ENCODE measurements at regions not wholly inside any gene's neighbourhood (a gene's known extent, or its start where the extent isn't known, plus 50 kb on each side); places are given as distances from the start of the nearest gene placed in this dataset.
"Not testable (repeated sequence)": the region's sequence is repeated elsewhere in the genome, so short reads cannot be mapped to it uniquely, and the experiment has no call there.

DNA sequence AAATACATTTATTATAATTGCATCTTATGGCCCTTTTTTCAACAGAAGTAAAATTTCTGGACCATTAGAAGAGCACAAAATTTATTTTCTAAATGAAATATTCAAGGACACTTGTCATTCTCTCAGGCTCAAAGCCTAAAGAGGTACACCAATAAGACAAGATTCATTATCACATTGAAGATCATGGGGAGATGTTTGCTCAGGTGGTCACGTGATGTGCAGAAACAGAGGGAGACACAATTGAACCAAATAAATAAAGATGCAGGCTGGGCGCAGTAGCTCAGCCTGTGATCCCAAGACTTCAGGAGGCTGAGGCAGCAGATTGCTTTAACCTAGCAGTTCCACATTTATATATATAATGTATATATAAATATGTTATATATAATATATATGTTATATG lies 53.2 kb upstream of the TMEM254 start:
- no peak for FAIRE-seq

DNA sequence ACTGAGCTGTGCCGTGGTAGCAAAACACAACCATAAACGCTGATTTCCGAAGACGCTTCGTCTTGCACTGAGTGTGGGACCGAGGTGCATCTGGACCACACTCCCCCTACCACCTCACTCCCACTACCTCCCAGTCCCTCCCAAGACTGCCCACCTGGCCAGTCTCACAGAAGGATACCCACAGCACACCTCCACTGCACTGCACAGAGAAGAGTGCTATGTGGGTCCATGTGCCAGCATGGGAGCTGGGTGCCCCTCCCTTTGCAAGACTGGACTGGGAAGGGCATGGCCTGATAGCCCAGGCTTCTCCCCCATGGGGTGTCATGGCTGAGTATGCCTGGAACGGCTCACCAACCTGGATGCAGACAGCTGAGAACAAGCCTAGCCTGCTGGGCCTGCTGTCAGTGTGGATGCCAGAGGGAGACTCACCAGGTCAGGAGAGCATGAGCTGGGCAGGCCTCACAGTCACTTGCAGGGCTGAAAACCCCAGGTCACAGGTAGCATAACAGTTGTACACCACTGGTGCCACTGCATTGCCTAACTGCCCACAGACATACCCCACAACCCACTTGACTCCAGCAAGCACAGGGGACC lies 56.0 kb upstream of the TMEM254 start:
- FAIRE-seq, result not testable (repeated sequence)

- FAIRE-seq, result peak; percentile 19
Observed at GRCh38 chr10:80018406-80018984, 60.0 kb upstream of the TMEM254 start.

- FAIRE-seq, result not testable (repeated sequence)
Observed at GRCh38 chr10:80017186-80017585, 61.3 kb upstream of the TMEM254 start.

DNA sequence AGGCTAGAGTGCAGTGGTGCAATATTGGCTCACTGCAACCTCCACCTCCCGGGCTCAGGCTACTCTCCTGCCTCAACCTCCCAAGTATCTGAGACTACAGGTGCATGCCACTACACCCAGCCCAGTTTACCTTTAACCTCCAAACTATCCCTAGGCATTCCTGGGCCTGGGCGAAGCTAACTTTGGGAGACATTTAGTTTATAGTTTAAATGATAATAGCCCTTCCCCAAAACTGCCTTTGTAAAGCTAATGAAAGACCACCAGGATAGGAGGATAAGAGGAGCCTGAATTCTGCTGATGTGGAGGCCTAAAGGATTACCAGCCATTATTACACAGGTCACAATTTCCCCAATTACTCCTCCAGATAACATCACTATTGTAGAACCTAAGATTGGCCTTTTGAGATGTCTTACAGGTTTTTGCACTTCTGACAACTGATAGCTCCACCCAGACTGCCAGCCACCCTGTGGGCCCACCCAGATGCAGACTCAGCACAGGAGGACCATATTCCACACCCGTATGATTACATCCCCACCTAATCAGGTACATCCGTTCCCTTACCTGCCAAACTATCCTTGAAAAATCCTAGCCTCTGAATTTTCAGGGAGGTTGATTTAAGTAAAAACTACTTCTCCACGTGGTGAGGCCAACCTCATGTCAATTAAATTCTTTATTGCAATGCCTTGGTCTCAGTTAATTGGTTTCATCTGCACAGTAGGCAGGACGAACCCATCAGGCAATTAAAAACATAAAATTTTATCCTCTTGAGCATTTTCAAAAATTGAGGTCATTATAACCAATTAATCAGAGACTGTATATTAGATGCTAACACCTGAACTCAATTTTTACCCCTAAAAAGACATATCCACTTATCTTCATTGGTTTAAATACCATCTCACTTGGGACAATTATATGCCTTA lies 62.3 kb upstream of the TMEM254 start:
- FAIRE-seq, result no peak

DNA sequence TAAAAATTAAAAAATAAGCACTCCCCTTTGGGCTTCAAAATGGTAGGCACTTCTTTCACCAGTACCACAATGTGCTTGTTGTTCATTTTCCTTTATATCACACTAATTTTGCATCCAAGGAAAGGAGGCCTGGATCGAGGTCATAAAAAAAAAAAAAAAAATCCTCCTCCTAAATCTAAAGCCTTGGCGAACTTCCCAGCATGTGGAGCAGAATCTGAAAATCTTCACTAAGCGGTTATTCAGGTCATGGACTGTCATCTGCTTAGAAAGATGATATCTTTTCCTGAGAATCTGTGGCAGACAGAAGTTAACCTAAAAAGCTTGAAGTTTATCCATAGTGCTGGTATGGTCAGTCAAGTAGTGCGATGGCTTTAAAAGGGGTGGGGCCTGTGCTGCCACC lies 64.2 kb upstream of the SFTPD start:
- FAIRE-seq, result not testable (repeated sequence)

GRCh38 chr10:80011144-80011543 lies 62.2 kb upstream of the SFTPD start:
- not testable (repeated sequence) for FAIRE-seq

DNA sequence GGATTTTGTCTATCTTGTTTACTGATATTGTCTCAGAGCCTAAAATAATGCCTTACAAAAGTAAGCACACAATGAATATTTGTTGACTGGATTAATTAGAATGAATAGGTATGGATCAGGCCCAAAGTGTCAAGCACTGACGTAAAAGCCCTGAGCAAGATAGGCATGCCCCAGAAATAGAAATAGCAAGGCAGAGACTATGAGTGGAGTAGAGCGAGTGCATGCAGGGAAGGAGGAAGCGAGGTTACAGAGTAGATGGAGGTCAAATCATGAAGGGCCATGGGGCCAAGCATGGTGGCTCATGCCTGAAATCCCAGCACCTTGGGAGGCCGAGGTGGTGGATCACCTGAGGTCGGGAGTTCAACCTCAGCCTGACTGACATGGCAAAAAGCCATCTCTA lies 51.6 kb upstream of the SFTPD start:
- no peak for FAIRE-seq
